ENCODE measurements at regions not wholly inside any gene's neighbourhood (a gene's known extent, or its start where the extent isn't known, plus 50 kb on each side); places are given as distances from the start of the nearest gene placed in this dataset.

DNA sequence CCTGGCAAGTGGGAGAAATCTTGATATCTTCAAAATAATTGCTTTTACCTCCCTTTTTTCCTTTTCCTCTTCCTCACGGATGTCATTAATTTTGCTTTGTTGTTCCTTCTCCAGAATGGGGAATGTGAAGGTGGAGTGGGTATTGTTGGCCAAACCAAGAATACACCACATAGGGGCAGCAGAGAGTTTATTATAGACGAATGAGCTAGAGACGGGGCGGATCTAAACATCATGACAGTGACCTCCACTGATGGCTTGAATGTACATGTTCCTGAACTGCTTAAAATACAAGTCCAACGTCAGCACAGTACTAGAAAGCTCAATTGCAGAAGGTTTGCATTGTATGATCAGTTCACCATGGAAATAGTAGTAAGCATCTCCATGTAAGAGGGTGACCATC lies 122.3 kb upstream of the SNX19 start:
- TF ChIP-seq, protein P1, sequence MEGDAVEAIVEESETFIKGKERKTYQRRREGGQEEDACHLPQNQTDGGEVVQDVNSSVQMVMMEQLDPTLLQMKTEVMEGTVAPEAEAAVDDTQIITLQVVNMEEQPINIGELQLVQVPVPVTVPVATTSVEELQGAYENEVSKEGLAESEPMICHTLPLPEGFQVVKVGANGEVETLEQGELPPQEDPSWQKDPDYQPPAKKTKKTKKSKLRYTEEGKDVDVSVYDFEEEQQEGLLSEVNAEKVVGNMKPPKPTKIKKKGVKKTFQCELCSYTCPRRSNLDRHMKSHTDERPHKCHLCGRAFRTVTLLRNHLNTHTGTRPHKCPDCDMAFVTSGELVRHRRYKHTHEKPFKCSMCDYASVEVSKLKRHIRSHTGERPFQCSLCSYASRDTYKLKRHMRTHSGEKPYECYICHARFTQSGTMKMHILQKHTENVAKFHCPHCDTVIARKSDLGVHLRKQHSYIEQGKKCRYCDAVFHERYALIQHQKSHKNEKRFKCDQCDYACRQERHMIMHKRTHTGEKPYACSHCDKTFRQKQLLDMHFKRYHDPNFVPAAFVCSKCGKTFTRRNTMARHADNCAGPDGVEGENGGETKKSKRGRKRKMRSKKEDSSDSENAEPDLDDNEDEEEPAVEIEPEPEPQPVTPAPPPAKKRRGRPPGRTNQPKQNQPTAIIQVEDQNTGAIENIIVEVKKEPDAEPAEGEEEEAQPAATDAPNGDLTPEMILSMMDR (conservative IDR thresholded peaks at IDR 0.05 in 1 of 2, IDR thresholded peaks at IDR 0.05 in 1 of 2; ENCODE audit: low read depth in 1 of 2, low read length in 2 of 2) = no peak
- TF ChIP-seq EZH2 (IDR thresholded peaks at IDR 0.05; ENCODE audit: low read length, missing control alignments) = no peak
